ENCODE measurements at regions not wholly inside any gene's neighbourhood (a gene's known extent, or its start where the extent isn't known, plus 50 kb on each side); places are given as distances from the start of the nearest gene placed in this dataset.
"Not testable (repeated sequence)": the region's sequence is repeated elsewhere in the genome, so short reads cannot be mapped to it uniquely, and the experiment has no call there.

- no peak for DNase-seq
Observed at GRCh38 chr1:170385750-170386149, 146.2 kb upstream of the GORAB start.

- DNase-seq = no peak
Observed at GRCh38 chr1:170388489-170388888, 143.5 kb upstream of the GORAB start.

GRCh38 chr1:170395149-170395548, 136.8 kb upstream of the GORAB start:
- DNase-seq = no peak

- no peak for DNase-seq
Observed at GRCh38 chr1:170397061-170397460, 134.9 kb upstream of the GORAB start.

GRCh38 chr1:170402476-170403311, 129.3 kb upstream of the GORAB start:
- DNase-seq = no peak

- no peak for DNase-seq
Observed at GRCh38 chr1:170407138-170407537, 124.8 kb upstream of the GORAB start.

- no peak for DNase-seq
Observed at GRCh38 chr1:170407581-170407980, 124.4 kb upstream of the GORAB start.

- no peak for DNase-seq
Observed at GRCh38 chr1:170410401-170411166, 121.4 kb upstream of the GORAB start.

GRCh38 chr1:170414989-170415709, 116.8 kb upstream of the GORAB start:
- DNase-seq = no peak

- peak; percentile 47 for DNase-seq
Observed at GRCh38 chr1:170415710-170416372, 116.1 kb upstream of the GORAB start.

- DNase-seq = no peak
Observed at GRCh38 chr1:170424346-170424745, 107.6 kb upstream of the GORAB start.

GRCh38 chr1:170426596-170426995, 105.4 kb upstream of the GORAB start:
- no peak for DNase-seq

GRCh38 chr1:170427002-170427401, 105.0 kb upstream of the GORAB start:
- not testable (repeated sequence) for DNase-seq

- DNase-seq = no peak
Observed at GRCh38 chr1:170436928-170437327, 95.0 kb upstream of the GORAB start.

GRCh38 chr1:170445096-170445495, 86.9 kb upstream of the GORAB start:
- DNase-seq = no peak

GRCh38 chr1:170448661-170449158, 83.3 kb upstream of the GORAB start:
- no peak for DNase-seq

GRCh38 chr1:170457325-170458050, 74.5 kb upstream of the GORAB start:
- DNase-seq = not testable (repeated sequence)

- no peak for DNase-seq
Observed at GRCh38 chr1:170460001-170460400, 72.0 kb upstream of the GORAB start.

GRCh38 chr1:170460414-170461155, 71.4 kb upstream of the GORAB start:
- DNase-seq = no peak

- no peak for DNase-seq
Observed at GRCh38 chr1:170461291-170461747, 70.6 kb upstream of the GORAB start.

- DNase-seq = no peak
Observed at GRCh38 chr1:170461762-170462384, 70.1 kb upstream of the GORAB start.

Data from DMS79 treated with DMSO at 0.1 percent for 48 hours (cell line).